ENCODE measurements at regions not wholly inside any gene's neighbourhood (a gene's known extent, or its start where the extent isn't known, plus 50 kb on each side); places are given as distances from the start of the nearest gene placed in this dataset.

- DNase-seq (ENCODE audit: low read depth in 2 of 2): no peak
These were observed 61.4 kb upstream of the ADRA1B start for GRCh38 chr5:159854916-159855315.

- DNase-seq (ENCODE audit: low read depth in 2 of 2): no peak
These were observed 60.6 kb upstream of the ADRA1B start for GRCh38 chr5:159855476-159856191.

GRCh38 chr5:159858871-159859270 lies 57.4 kb upstream of the ADRA1B start:
- DNase-seq (ENCODE audit: low read depth in 2 of 2): no peak

GRCh38 chr5:159861086-159861485 lies 55.2 kb upstream of the ADRA1B start:
- no peak for DNase-seq (ENCODE audit: low read depth in 2 of 2)

GRCh38 chr5:159864885-159865691 lies 51.2 kb upstream of the ADRA1B start:
- no peak for DNase-seq (ENCODE audit: low read depth in 2 of 2)

- no peak for DNase-seq (ENCODE audit: low read depth in 2 of 2)
These were observed 50.2 kb upstream of the ADRA1B start for GRCh38 chr5:159866093-159866492.
